ENCODE measurements at regions not wholly inside any gene's neighbourhood (a gene's known extent, or its start where the extent isn't known, plus 50 kb on each side); places are given as distances from the start of the nearest gene placed in this dataset.

- Mint-ChIP-seq H3K4me3 (no peak overlapping the region), H3K27me3 (no peaks in the 10 kb centered on the region), H3K4me1 (ENCODE audit: unreplicated experiment) (peaks cover 6% of the 10 kb centered on the region), H3K27ac (no peak overlapping the region), H3K9me3 (peaks cover 23% of the 10 kb centered on the region), H3K36me3 (peaks cover 2% of the 10 kb centered on the region)
- TF ChIP-seq CTCF (conservative IDR thresholded peaks at IDR 0.05): no peak
- no peak for DNase-seq (ENCODE audit: extremely low spot score, unreplicated experiment)
These were observed 568.0 kb upstream of the MARCKS start for GRCh38 chr6:113289166-113289565.

GRCh38 chr6:113290684-113291083, 566.5 kb upstream of the MARCKS start:
- no peak for DNase-seq (ENCODE audit: extremely low spot score, unreplicated experiment)
- no peak for TF ChIP-seq CTCF (conservative IDR thresholded peaks at IDR 0.05)
- Mint-ChIP-seq H3K9me3 (peaks cover 23% of the 10 kb centered on the region), H3K27me3 (no peaks in the 10 kb centered on the region), H3K4me3 (no peak overlapping the region), H3K27ac (no peak overlapping the region), H3K4me1 (ENCODE audit: unreplicated experiment) (peaks cover 6% of the 10 kb centered on the region), H3K36me3 (peaks cover 3% of the 10 kb centered on the region)

GRCh38 chr6:113291751-113292445, 565.2 kb upstream of the MARCKS start:
- Mint-ChIP-seq H3K36me3 (peaks cover 3% of the 10 kb centered on the region), H3K4me3 (no peak overlapping the region), H3K4me1 (ENCODE audit: unreplicated experiment) (peaks cover 6% of the 10 kb centered on the region), H3K27me3 (no peaks in the 10 kb centered on the region), H3K27ac (no peak overlapping the region), H3K9me3 (peaks cover 14% of the 10 kb centered on the region)
- TF ChIP-seq CTCF (conservative IDR thresholded peaks at IDR 0.05): no peak
- DNase-seq (ENCODE audit: extremely low spot score, unreplicated experiment): no peak

- DNase-seq (ENCODE audit: extremely low spot score, unreplicated experiment): no peak
- Mint-ChIP-seq H3K9me3 (peaks cover 6% of the 10 kb centered on the region), H3K36me3 (peaks cover 3% of the 10 kb centered on the region), H3K27me3 (no peaks in the 10 kb centered on the region), H3K27ac (no peak overlapping the region), H3K4me1 (ENCODE audit: unreplicated experiment) (peaks cover 6% of the 10 kb centered on the region), H3K4me3 (no peak overlapping the region)
- no peak for TF ChIP-seq CTCF (conservative IDR thresholded peaks at IDR 0.05)
These were observed 564.3 kb upstream of the MARCKS start for GRCh38 chr6:113292646-113293422.

GRCh38 chr6:113293423-113293740, 563.8 kb upstream of the MARCKS start:
- no peaks in the 10 kb centered on the region for H3K27me3 Mint-ChIP-seq
- peaks cover 6% of the 10 kb centered on the region for H3K4me1 Mint-ChIP-seq (ENCODE audit: unreplicated experiment)
- H3K36me3 Mint-ChIP-seq: peaks cover 3% of the 10 kb centered on the region
- H3K4me3 Mint-ChIP-seq: no peak overlapping the region
- peaks cover 6% of the 10 kb centered on the region for H3K9me3 Mint-ChIP-seq
- no peak for TF ChIP-seq CTCF (conservative IDR thresholded peaks at IDR 0.05)
- no peak overlapping the region for H3K27ac Mint-ChIP-seq
- DNase-seq (ENCODE audit: extremely low spot score, unreplicated experiment): no peak
